ENCODE measurements at regions not wholly inside any gene's neighbourhood (a gene's known extent, or its start where the extent isn't known, plus 50 kb on each side); places are given as distances from the start of the nearest gene placed in this dataset.

GRCh38 chr3:22994781-22995180, 208.3 kb upstream of the UBE2E2 start:
- H3K4me3 Mint-ChIP-seq = no peak overlapping the region
- no peak for DNase-seq
- Histone ChIP-seq H3K4me3 (ENCODE audit: low read length) (no peak overlapping the region), H3K4me1 (ENCODE audit: control insufficient read depth, insufficient read depth, low read length) (no peaks in the 10 kb centered on the region), H3K27me3 (ENCODE audit: control insufficient read depth, insufficient read depth, low read length) (no peaks in the 10 kb centered on the region), H3K27ac (ENCODE audit: low read length) (no peak overlapping the region), H3K9me3 (ENCODE audit: control insufficient read depth, insufficient read depth, low read length) (no peaks in the 10 kb centered on the region), H3K36me3 (ENCODE audit: control insufficient read depth, insufficient read depth, low read length) (no peaks in the 10 kb centered on the region)
- no peaks in the 10 kb centered on the region for H3K36me3 Mint-ChIP-seq
- H3K27me3 Mint-ChIP-seq (ENCODE audit: low read depth in 2 of 2) = no peaks in the 10 kb centered on the region
- H3K4me1 Mint-ChIP-seq = no peaks in the 10 kb centered on the region
- no peak for ATAC-seq
- no CpG with 5 or more reads among the region's 2 CpGs for WGBS (ENCODE audit: insufficient coverage)
- H3K27ac Mint-ChIP-seq = no peak overlapping the region
- H3K9me3 Mint-ChIP-seq = no peaks in the 10 kb centered on the region
- no peak for TF ChIP-seq CTCF (IDR thresholded peaks at IDR 0.05)
- intact Hi-C loops (cut with micrococcal nuclease) = no loop called here

DNA sequence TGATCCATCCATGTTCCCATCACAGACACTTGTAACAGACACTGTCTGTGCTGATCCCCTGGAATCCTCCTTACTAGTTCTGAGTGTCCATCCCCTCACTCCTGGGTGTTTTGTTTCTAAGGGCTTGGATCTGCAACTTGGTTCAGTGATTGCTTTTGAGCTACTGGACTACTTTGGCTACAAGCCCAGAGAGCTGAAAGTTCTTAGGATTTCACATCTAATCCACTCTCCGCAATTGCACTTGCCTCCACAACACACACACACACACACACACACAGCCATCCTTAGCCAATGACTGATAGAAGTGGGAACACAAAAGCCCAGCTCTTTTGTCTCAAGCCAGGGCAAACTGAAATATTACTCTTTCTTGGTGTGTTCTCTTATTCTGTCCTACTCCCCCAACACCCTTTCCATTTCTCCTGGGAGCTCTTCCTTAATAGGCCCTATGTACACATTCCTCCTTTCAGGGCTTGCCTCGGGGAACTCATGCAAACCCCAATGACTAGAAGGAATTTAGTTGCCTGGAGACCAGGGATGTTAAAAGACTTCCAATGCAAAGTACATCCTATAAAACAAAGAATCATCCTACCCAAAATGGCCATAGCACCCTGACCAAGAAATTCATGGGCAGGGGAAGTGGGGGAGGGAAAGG, 206.1 kb upstream of the UBE2E2 start:
- Mint-ChIP-seq H3K4me3 (no peak overlapping the region), H3K4me1 (no peaks in the 10 kb centered on the region), H3K27ac (no peak overlapping the region), H3K27me3 (ENCODE audit: low read depth in 2 of 2) (no peaks in the 10 kb centered on the region), H3K36me3 (no peaks in the 10 kb centered on the region), H3K9me3 (no peaks in the 10 kb centered on the region)
- H3K27ac ChIP-seq (ENCODE audit: low read length) = no peak overlapping the region
- H3K36me3 ChIP-seq (ENCODE audit: control insufficient read depth, insufficient read depth, low read length) = no peaks in the 10 kb centered on the region
- intact Hi-C loops (cut with micrococcal nuclease) = no loop called here
- DNase-seq = no peak
- no peak for TF ChIP-seq CTCF (IDR thresholded peaks at IDR 0.05)
- 81% methylated on average over 2 of the region's 2 CpGs for WGBS (ENCODE audit: insufficient coverage)
- no peak overlapping the region for H3K4me3 ChIP-seq (ENCODE audit: low read length)
- no peak for ATAC-seq
- H3K9me3 ChIP-seq (ENCODE audit: control insufficient read depth, insufficient read depth, low read length) = no peaks in the 10 kb centered on the region
- H3K27me3 ChIP-seq (ENCODE audit: control insufficient read depth, insufficient read depth, low read length) = no peaks in the 10 kb centered on the region
- no peaks in the 10 kb centered on the region for H3K4me1 ChIP-seq (ENCODE audit: control insufficient read depth, insufficient read depth, low read length)

DNA sequence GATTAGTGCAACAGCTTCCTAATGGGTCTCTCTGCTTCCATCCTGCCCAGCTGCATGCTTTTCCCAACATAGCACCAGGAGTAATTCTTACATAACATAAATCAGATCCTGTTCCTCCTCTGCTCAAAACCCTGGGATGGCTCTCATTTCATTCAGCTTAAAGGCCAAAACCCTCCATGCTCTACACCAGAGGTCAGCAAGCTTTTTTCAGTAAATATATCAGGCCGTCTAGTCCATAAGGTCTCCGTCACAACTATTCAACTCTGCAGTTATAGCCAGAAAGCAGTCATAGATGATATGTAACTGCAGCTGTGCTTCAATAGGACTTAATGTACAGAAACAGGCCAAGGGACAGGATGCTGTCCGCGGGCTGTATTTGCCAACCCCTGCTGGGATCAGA, 202.8 kb upstream of the UBE2E2 start:
- H3K36me3 Mint-ChIP-seq = no peaks in the 10 kb centered on the region
- no peak for TF ChIP-seq CTCF (IDR thresholded peaks at IDR 0.05)
- Histone ChIP-seq H3K9me3 (ENCODE audit: control insufficient read depth, insufficient read depth, low read length) (no peaks in the 10 kb centered on the region), H3K4me3 (ENCODE audit: low read length) (no peak overlapping the region), H3K36me3 (ENCODE audit: control insufficient read depth, insufficient read depth, low read length) (no peaks in the 10 kb centered on the region), H3K27ac (ENCODE audit: low read length) (no peak overlapping the region), H3K27me3 (ENCODE audit: control insufficient read depth, insufficient read depth, low read length) (no peaks in the 10 kb centered on the region), H3K4me1 (ENCODE audit: control insufficient read depth, insufficient read depth, low read length) (no peaks in the 10 kb centered on the region)
- no peak for DNase-seq
- H3K4me1 Mint-ChIP-seq = no peaks in the 10 kb centered on the region
- intact Hi-C loops (cut with micrococcal nuclease) = no loop called here
- H3K27me3 Mint-ChIP-seq (ENCODE audit: low read depth in 2 of 2) = no peaks in the 10 kb centered on the region
- no peaks in the 10 kb centered on the region for H3K9me3 Mint-ChIP-seq
- H3K27ac Mint-ChIP-seq = no peak overlapping the region
- WGBS (ENCODE audit: insufficient coverage) = 90% methylated on average over 4 of the region's 4 CpGs
- H3K4me3 Mint-ChIP-seq = no peak overlapping the region
- ATAC-seq = no peak

DNA sequence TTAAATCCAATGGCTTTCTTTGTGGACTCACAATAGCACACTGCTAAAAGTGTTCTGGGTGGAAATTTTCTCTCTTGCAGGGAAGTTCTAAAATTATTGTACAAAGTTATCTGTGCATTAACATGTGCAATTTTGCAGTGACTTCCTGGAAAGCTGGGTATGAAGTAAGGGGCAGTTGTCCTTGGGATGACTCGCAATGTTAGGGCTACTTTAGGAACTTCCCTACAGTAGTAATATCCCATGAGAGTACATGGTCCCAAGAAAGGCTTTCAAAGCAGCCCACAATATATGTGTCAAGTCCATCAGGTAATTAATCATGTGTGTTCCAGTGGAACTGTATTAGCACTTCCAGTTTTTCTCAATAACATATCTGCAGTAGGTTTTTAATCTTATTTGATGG, 201.0 kb upstream of the UBE2E2 start:
- H3K4me3 Mint-ChIP-seq = no peak overlapping the region
- H3K27ac ChIP-seq (ENCODE audit: low read length) = no peak overlapping the region
- H3K4me1 Mint-ChIP-seq = no peaks in the 10 kb centered on the region
- H3K4me3 ChIP-seq (ENCODE audit: low read length) = no peak overlapping the region
- no peaks in the 10 kb centered on the region for H3K9me3 ChIP-seq (ENCODE audit: control insufficient read depth, insufficient read depth, low read length)
- no peak for TF ChIP-seq CTCF (IDR thresholded peaks at IDR 0.05)
- intact Hi-C loops (cut with micrococcal nuclease) = no loop called here
- ATAC-seq (no peak), DNase-seq (no peak)
- no peaks in the 10 kb centered on the region for H3K27me3 ChIP-seq (ENCODE audit: control insufficient read depth, insufficient read depth, low read length)
- no CpG with 5 or more reads among the region's 1 CpG for WGBS (ENCODE audit: insufficient coverage)
- H3K27me3 Mint-ChIP-seq (ENCODE audit: low read depth in 2 of 2) = no peaks in the 10 kb centered on the region
- H3K4me1 ChIP-seq (ENCODE audit: control insufficient read depth, insufficient read depth, low read length) = no peaks in the 10 kb centered on the region
- H3K27ac Mint-ChIP-seq = no peak overlapping the region
- H3K36me3 ChIP-seq (ENCODE audit: control insufficient read depth, insufficient read depth, low read length) = no peaks in the 10 kb centered on the region
- no peaks in the 10 kb centered on the region for H3K36me3 Mint-ChIP-seq
- H3K9me3 Mint-ChIP-seq = no peaks in the 10 kb centered on the region
